ENCODE measurements at regions not wholly inside any gene's neighbourhood (a gene's known extent, or its start where the extent isn't known, plus 50 kb on each side); places are given as distances from the start of the nearest gene placed in this dataset.
"Not testable (repeated sequence)": the region's sequence is repeated elsewhere in the genome, so short reads cannot be mapped to it uniquely, and the experiment has no call there.

DNA sequence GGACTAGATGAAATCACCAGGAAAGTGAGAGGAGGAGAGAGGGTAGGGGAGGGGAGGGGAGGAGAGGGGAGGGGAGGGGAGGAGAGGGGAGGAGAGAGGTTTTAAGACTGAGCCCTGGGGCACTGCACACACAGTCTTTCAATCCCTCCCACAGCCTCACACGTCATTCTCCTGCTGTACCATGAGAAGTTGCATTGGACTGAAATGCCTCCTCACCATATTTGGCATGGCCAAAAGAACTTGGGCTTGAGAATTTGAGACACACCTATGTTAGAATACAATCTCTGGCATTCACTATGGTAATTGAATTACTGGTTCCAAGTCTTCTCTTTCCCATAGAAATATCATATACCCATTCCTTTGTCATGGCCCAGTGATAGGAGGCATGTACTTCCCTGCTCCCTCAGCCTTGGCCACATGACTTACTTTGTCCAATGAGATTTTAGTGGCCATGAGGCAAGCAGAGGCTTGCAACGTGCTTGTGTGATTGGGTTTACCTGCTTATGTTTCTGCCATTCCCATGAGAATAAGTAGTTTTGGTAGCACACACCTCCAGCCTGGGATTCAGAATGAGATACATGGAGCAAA, 133.3 kb upstream of the SMARCA2 start:
- DNase-seq = no peak

DNA sequence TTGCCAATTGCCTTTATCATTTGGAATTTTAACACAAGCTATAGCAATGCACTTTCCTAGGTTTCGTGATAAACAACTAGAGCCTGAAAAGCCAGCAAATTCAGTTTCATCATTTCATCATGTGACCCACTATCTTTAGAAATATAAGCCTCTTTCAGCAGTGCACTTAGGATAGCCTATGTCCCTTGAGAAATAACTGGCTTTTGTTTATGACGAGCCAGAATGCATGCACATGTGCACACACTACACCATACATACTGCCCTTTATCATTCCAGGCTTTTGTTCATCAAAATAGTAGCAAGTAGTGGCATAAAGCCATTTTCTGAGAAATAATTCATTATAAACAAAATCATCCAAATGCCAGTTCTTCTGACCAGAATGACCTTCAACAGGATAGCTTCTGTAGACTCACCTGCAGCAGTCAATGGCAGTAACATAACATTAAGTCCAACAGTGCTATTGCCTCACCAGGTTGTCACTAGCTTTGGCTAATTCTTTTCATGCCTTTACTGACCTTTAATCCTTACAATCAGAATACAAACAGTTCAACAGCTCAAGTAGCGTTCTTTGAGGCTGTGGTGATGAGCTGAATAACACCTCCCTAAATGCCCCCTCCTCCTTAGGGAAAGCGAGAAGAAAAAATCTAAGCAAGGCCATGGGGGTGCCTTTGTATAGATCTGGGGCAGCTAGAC, 132.3 kb upstream of the SMARCA2 start:
- no peak for DNase-seq

DNA sequence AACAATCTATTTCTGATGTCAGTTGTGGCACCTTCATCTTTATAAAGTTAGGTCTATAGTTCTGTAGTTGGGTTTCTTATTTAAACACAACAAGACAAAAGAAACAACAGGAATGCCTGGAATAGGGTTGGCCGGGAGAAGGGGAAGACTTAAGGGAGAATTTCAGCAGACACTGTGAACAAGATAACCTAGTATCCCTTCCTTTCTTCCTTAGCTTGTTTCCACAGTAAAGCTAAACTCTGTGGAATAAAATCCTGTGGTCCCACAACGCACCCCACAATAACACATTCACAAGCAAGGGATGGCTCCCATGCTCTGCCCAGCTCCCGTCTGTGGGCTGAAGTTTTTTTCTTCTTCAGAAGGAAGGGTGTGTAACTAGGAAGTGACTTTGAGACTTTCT, 124.9 kb upstream of the SMARCA2 start:
- DNase-seq = no peak

- no peak for DNase-seq
Observed at GRCh38 chr9:1890816-1891215, 124.3 kb upstream of the SMARCA2 start.

- DNase-seq = not testable (repeated sequence)
Observed at GRCh38 chr9:1903080-1903704, 112.0 kb upstream of the SMARCA2 start.

DNA sequence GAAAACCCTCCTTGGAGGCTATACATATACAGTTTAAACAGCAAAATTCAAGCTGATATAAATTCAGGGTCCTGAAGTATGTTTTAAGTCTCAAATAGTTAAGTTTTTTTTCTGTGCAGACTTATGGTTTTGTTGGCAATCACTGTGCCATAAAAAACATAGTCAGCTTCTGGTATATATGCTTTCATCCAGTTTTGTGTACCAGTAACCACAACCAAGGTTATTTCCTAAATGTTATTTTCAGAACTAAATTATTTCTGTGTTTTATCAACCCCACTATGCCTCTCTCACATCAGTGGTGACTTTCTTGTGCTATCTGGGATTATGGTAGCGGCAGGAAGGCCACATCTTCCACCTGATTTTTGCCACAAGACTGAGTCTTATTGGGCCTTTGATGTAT, 107.7 kb upstream of the SMARCA2 start:
- DNase-seq = no peak

DNA sequence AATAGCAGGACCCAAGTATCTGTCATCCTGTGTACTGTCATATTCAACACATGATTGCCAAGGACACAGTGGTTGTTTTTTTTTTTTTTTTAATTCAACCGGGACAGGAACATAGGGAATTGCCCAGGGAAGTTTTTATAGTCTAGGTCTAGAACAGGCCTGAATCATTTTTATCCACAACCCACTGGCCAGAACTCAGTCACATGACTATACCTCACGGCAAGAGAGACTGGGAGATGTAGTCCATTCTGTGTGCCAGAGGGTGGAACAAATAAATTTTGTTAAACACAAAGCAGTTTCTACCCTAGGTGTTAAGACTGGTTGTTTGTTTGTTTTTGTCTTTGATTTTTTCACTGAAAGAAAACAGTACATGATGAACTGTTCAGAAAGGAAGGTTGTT, 105.8 kb upstream of the SMARCA2 start:
- no peak for DNase-seq

- no peak for DNase-seq
Observed at GRCh38 chr9:1910269-1910811, 104.8 kb upstream of the SMARCA2 start.

GRCh38 chr9:1913631-1914330, 101.4 kb upstream of the SMARCA2 start:
- no peak for DNase-seq

DNA sequence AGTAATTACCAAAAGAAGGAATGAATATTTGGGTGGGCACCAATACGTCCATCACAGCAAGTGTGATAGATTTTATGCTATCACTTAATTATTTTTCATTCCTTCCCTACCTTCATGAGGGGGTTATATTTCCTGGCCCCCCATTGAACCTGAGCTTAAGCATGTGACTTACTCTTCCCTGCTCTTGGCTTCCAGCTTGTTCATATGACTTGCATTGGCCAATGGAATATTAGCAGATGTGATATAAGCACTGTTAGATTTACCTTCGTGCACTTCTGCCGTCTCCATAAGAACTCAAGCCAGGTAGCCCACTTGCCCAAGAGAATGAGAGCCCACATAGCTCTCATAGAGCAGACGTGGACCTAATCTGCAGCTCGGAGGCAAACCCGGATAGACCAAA, 99.1 kb upstream of the SMARCA2 start:
- DNase-seq = no peak

GRCh38 chr9:1916655-1917054, 98.5 kb upstream of the SMARCA2 start:
- DNase-seq = no peak

DNA sequence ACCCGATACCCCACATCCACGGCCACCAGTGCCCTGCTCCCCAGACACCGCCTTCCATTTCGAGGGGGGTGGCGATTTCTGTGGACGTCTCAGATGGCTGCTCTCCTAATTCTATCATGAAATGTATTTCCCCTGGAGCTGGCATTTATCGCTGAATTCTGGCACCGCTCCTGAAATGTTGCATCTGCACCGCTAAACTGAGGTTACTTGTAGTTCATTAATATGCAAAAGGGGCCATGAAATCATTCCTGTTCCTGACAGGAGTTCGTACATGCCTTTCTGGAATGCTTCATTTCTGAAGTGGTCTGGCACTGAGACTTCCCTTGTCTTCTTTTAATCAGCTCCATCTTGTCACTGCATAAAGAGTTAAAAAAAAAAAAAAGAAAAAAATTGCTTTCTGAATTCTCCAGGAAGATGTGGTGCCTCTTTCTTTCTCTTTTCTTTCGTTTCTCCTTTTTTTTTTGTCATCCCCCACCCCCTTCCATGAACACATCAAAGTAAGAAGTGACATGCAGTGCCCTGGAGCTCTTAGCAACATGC, 97.7 kb upstream of the SMARCA2 start:
- no peak for DNase-seq

GRCh38 chr9:1918108-1918507, 97.0 kb upstream of the SMARCA2 start:
- DNase-seq = no peak

DNA sequence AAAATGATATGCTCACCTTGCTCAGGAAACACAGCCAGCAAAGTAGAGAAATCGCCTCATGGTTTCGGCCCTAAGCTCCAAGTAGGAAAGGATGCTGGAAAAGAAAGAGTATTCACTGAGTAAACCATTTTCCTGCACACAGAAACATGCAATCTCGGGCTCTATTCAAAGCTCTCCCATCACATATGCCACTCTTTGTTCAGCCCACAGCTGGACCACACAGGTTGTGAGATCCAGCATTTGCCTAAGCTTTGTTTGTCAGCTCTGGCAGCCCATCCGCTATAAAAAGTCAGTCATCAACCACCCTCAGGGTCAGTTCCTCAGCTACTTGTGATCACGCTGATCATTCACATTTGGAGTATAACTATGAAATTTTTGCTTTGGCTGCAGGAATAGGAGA, 96.5 kb upstream of the SMARCA2 start:
- DNase-seq = no peak

- DNase-seq = no peak
Observed at GRCh38 chr9:1919229-1919628, 95.9 kb upstream of the SMARCA2 start.

- no peak for DNase-seq
Observed at GRCh38 chr9:1920386-1920785, 94.8 kb upstream of the SMARCA2 start.

DNA sequence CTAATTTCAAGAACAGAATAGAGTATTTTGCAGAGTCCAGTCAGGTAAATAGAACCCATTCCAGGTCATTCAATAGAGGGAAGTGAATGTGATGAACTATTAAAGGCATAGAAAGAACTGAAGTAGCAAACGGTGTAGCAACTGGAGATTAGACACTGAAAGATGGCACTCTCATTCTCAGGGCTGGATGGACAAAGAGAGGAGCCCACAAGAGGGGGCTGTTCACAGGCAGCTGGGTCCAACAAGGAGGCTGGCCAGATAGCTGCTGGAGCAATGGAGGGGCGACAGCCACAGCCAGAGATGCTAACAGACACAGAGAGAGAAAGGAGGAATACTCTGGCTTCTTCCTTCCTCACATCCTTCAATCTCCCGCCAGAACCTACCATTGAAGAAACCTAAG, 93.1 kb upstream of the SMARCA2 start:
- no peak for DNase-seq

DNA sequence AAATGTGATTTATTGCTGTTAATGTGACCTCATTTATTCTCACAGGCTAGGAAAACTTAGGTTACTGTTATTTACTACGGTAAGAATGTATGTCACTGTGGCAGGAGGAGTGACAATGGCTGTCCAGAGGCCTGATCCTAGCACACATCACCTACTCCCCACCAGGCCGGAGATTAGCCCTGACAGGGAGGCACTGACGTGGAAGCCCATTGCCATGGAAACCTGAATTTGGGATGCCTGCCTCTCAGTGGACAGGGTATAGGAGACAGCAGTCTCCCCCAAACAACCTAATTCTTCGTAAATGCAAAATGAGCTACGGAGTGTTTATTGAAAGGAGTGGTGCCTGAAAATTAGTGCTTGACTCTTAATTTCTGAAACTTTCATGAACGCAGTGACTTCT, 87.6 kb upstream of the SMARCA2 start:
- DNase-seq = no peak

DNA sequence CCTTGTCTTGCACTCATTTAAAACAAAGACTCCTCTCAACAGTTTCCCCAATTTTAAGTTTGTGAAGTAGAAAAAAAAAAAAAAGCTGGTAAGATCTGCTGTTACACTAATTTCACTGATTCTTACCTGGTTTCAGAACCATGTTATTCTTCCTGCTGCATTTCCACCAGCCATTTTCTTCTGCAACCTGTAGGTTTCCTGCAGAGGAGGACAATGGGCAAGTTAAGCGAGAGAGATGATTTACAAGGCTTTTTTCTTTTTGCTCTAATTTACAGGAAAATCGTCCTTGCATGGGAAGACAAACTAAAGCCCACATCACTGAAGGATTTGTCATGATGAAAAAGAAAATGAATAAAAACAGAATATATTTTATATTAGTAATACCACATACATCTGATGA, 86.0 kb upstream of the SMARCA2 start:
- no peak for DNase-seq

DNA sequence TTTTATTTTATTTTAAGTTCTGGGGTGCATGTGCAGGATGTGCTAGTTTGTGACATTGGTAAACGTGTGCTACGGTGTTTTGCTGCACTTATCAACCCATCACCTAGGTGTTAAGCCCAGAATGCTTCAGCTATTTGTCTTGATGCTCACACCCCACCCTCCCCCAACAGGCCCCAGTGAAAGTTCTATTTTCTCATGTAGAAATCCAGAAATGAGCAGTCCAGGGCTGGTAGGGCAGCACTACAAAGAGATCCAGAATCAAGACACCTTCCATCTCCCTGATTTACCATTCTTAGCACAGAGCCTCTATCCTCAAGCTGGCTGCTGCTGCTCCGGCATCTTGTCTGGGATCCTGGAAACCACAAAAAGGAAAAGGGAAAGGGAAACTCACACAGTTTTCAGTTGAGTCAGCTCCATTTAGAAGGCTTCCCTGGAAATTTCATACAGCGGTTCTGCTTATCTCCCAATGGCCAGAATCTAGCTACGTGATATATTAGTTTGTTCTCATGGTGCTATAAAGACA, 85.4 kb upstream of the SMARCA2 start:
- DNase-seq = no peak

DNA sequence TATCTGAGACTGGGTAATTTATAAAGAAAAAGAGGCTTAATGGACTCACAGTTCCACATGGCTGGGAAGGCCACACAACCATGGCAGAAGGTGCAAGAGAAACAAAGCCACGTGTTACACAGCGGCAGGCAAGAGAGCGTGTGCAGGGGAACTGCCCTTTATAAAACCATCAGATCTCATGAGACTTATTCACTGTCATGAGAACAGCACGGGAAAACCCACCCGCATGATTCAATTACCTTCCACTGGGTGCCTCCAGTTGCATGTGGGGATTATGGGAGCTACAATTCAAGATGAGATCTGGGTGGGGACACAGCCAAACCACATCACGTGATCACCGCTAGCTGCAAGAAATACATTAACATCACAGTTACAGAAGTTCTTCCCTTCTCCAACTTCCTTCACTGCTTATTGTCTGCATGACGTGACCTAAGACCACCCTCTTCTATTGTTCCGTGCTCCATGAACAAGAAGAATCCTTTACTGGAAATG, 84.9 kb upstream of the SMARCA2 start:
- DNase-seq = not testable (repeated sequence)

- no peak for DNase-seq
Observed at GRCh38 chr9:1938135-1938534, 77.0 kb upstream of the SMARCA2 start.

DNA sequence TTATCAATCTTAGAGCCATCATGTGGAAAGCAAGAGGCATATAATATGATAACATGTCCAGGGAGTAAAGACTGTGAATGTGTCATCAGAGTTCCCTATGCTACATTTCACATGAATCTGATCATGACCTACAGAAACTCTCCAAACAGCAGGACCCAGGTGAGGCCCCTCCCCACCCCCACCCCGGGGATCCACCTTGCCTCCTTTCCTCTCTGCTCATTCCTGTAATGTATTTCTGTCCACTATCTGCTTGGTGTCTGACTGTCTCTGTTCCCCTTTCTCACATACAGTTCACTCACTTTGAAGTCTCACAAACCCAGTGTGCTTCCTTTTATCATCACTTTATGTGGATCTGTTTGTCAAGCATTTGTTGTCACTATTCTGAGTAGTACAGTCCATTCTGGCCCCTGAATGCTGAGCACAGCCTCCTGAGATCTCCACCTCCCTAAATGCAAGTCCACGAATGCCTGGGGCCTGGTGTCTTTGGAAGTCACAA, 76.4 kb upstream of the SMARCA2 start:
- no peak for DNase-seq

Data from SHP77 (cell line).